ENCODE measurements at regions not wholly inside any gene's neighbourhood (a gene's known extent, or its start where the extent isn't known, plus 50 kb on each side); places are given as distances from the start of the nearest gene placed in this dataset.
"Not testable (repeated sequence)": the region's sequence is repeated elsewhere in the genome, so short reads cannot be mapped to it uniquely, and the experiment has no call there.

GRCh38 chr6:144360401-144360800 lies 75.3 kb downstream of the UTRN start:
- DNase-seq, result no peak

GRCh38 chr6:144361016-144361415 lies 75.9 kb downstream of the UTRN start:
- peak in 1 of 2 experiments; percentile 54 for DNase-seq

GRCh38 chr6:144362042-144363018 lies 77.2 kb downstream of the UTRN start:
- no peak for DNase-seq

GRCh38 chr6:144364208-144364720 lies 79.1 kb downstream of the UTRN start:
- no peak for DNase-seq

- DNase-seq, result no peak
Observed at GRCh38 chr6:144364782-144365181, 79.6 kb downstream of the UTRN start.

GRCh38 chr6:144365271-144365670 lies 80.1 kb downstream of the UTRN start:
- DNase-seq, result no peak

GRCh38 chr6:144369696-144370095 lies 84.6 kb downstream of the UTRN start:
- DNase-seq, result not testable (repeated sequence)

GRCh38 chr6:144372116-144372515 lies 87.0 kb downstream of the UTRN start:
- no peak for DNase-seq

- no peak for DNase-seq
Observed at GRCh38 chr6:144372611-144373594, 87.8 kb downstream of the UTRN start.

GRCh38 chr6:144374525-144374924 lies 89.4 kb downstream of the UTRN start:
- not testable (repeated sequence) for DNase-seq

- DNase-seq, result no peak
Observed at GRCh38 chr6:144377586-144378210, 92.6 kb downstream of the UTRN start.

GRCh38 chr6:144378437-144378836 lies 93.3 kb downstream of the UTRN start:
- no peak for DNase-seq

GRCh38 chr6:144379356-144379755 lies 94.2 kb downstream of the UTRN start:
- no peak for DNase-seq

GRCh38 chr6:144381499-144381898 lies 96.4 kb downstream of the UTRN start:
- DNase-seq, result not testable (repeated sequence)

- DNase-seq, result no peak
Observed at GRCh38 chr6:144383336-144383735, 98.2 kb downstream of the UTRN start.

GRCh38 chr6:144384427-144384826 lies 99.3 kb downstream of the UTRN start:
- DNase-seq, result no peak

GRCh38 chr6:144389474-144389873 lies 104.3 kb downstream of the UTRN start:
- not testable (repeated sequence) for DNase-seq

- no peak for DNase-seq
Observed at GRCh38 chr6:144390202-144390601, 105.1 kb downstream of the UTRN start.

- no peak for DNase-seq
Observed at GRCh38 chr6:144390886-144391285, 105.8 kb downstream of the UTRN start.

GRCh38 chr6:144392536-144392935 lies 107.4 kb downstream of the UTRN start:
- DNase-seq, result no peak

- no peak for DNase-seq
Observed at GRCh38 chr6:144394210-144394609, 109.1 kb downstream of the UTRN start.

- DNase-seq, result no peak
Observed at GRCh38 chr6:144395014-144395413, 109.9 kb downstream of the UTRN start.

GRCh38 chr6:144395826-144396225 lies 110.7 kb downstream of the UTRN start:
- no peak for DNase-seq
